Cardiac fibroblast (primary cell): ENCODE measurements at regions not wholly inside any gene's neighbourhood (a gene's known extent, or its start where the extent isn't known, plus 50 kb on each side); places are given as distances from the start of the nearest gene placed in this dataset.
"Not testable (repeated sequence)": the region's sequence is repeated elsewhere in the genome, so short reads cannot be mapped to it uniquely, and the experiment has no call there.

ENCODE experiments used
- DNase-seq, 2 donors: peaks; one replicate each; pipeline versions ENCODE4 v3.0.0 to v3.0.0-alpha.2; 2010; ENCODE audit warnings: low read depth in 2 of 2
- H3K4me3 ChIP-seq, 2 donors: replicated peaks in 1 of 2; 1 replicate in 1 of 2; 2 replicates in 1 of 2; pipeline ENCODE4 v1.5.1; 2011; ENCODE audit warnings: low read depth in 2 of 2, low read length in 2 of 2, mild to moderate bottlenecking in 2 of 2, moderate library complexity in 1 of 2
- TF ChIP-seq, protein P1 (sequence below): IDR thresholded peaks from one replicate; pipeline ENCODE4 v1.5.1; 2011; ENCODE audit warnings: low read depth, mild to moderate bottlenecking, low read length, inconsistent platforms

DNA sequence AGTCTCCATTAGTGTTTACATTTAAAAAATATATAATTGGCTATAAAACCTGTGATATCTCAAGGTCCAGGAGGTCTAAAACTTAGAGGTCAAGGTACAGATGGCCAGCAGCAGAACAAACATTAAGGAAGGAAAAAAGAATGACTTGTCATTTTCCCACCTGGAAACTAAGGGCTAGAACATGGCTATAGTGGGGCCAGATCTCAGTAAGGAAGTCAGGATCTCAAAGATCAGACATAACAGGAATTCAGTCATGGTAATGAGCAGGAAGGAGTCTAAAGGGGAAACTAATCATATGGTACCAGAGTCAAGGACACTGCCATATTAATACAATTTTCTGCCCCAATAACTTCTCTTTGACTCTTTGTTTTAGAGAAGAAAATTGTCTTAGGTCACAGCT is 1018.8 kb downstream of the PLA2G4A start:
- TF ChIP-seq, protein P1, sequence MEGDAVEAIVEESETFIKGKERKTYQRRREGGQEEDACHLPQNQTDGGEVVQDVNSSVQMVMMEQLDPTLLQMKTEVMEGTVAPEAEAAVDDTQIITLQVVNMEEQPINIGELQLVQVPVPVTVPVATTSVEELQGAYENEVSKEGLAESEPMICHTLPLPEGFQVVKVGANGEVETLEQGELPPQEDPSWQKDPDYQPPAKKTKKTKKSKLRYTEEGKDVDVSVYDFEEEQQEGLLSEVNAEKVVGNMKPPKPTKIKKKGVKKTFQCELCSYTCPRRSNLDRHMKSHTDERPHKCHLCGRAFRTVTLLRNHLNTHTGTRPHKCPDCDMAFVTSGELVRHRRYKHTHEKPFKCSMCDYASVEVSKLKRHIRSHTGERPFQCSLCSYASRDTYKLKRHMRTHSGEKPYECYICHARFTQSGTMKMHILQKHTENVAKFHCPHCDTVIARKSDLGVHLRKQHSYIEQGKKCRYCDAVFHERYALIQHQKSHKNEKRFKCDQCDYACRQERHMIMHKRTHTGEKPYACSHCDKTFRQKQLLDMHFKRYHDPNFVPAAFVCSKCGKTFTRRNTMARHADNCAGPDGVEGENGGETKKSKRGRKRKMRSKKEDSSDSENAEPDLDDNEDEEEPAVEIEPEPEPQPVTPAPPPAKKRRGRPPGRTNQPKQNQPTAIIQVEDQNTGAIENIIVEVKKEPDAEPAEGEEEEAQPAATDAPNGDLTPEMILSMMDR, result no peak
- no peak overlapping the region for H3K4me3 ChIP-seq
- no peak for DNase-seq

DNA sequence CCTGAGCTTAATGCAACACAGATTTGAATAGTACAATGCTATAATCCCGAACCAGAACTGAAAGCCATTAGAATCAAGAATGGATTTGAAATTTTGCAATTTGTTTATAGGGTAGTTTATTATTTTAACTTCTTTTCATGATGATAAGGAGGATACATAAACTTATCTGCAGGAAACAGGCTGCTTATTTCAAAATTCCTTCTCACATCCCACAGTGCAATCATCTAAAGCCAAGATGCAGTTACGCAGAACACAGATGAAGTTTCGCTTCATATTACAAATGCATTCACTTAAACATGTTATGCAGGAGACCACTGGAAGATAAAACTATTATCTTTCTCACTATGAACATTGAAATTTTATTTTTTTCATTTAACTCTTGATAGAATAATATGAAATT is 1019.6 kb downstream of the PLA2G4A start:
- TF ChIP-seq, protein P1, result no peak
- H3K4me3 ChIP-seq, result no peak overlapping the region
- peak in 1 of 2 donors; percentile 7 for DNase-seq

DNA sequence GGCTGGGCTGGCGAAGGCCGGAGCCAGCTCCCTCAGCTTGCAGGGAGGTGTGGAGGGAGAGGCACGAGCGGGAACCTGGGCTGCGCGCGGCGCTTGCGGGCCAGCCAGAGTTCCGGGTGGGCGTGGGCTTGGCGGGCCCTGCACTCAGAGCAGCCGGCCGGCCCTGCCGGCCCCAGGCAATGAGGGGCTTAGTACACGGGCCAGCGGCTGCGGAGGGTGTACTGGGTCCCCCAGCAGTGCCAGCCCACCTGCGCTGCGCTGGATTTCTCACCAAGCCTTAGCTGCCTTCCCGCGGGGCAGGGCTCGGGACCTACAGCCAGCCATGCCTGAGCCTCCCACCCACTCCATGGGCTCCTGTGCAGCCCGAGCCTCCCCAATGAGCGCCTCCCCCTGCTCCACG is 1021.4 kb downstream of the PLA2G4A start:
- DNase-seq, H3K4me3 ChIP-seq: not testable (repeated sequence)

DNA sequence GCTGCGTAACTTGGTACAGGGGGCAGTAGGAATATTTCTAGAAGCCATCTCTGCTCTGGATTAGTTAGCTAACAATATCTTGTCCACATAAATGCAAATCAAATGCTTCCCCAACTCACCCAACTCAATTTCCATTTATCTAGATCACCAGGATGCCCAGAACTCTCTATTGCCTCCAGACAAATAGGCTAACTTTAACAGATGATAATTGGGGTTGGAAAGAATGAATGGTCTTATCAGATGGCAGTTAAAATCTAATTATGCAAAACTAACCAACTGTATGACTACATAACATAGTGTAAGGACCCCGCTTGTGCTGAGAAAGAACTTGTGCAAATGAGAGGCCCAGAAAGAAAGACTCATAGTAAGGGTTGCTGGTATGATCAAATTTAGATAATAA is 1024.8 kb downstream of the PLA2G4A start:
- H3K4me3 ChIP-seq, result no peak overlapping the region
- TF ChIP-seq, protein P1, result no peak
- no peak for DNase-seq

DNA sequence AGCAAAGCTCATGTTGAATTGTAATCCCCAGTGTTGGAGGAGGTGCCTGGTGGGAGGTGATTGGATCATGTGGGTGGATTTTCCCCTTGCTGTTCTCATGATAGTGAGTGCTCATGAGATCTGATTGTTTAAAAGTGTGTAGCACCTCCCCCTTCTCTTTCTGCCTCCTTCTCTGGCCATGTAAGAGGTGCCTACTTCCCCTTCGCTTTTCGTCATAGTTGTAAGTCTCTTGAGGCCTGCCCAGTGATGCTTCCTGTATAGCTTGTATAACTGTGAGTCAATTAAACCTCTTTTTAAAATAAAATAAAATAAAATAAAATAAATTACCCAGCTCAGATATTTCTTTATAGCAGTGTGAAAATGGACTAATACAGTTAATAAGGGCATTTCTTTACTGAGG is 1025.7 kb downstream of the PLA2G4A start:
- TF ChIP-seq, protein P1, result no peak
- no peak overlapping the region for H3K4me3 ChIP-seq
- no peak for DNase-seq

DNA sequence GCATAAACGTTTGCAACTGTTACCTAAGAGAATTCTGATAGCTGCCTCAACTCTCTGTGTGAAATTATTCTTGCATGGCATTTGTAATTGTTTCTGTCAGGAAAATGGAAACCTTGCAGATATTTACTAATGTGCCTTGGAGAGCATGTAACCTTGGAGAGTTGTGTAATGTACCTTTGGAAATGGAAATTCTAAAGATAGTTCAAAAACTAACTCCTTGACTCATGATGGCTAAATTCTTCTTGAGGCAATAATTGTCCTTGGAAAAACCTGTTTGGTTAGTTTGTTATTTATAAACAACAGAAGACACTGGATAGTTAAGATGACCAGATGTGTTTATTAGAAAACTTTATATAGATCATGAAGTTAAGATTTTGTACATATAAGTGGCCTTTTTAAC is 1033.8 kb downstream of the PLA2G4A start:
- no peak overlapping the region for H3K4me3 ChIP-seq
- DNase-seq, result no peak
- TF ChIP-seq, protein P1, result no peak

DNA sequence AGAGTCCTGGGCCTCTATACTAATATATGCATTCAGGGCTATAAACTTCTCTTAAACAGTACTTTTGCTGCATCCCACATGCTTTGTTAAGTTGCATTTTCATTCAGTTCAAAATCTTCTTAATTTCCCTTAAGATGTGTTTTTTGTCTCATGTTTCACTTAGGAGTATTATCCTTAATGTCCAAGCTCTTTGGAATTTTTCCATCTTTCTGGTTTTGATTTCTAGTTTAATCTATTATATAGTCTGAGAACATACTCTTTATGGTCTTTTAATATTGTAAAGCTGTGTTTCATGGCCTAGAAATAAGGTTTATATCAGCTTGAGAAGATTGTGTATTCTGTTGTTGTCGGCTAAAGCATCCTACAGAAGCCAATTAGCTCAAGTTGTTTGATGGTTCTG is 1041.8 kb downstream of the PLA2G4A start:
- no peak for DNase-seq
- TF ChIP-seq, protein P1, result no peak

More for the DNA sequence above, 1041.8 kb downstream of the PLA2G4A start:
- no peak overlapping the region for H3K4me3 ChIP-seq
